ENCODE measurements at regions not wholly inside any gene's neighbourhood (a gene's known extent, or its start where the extent isn't known, plus 50 kb on each side); places are given as distances from the start of the nearest gene placed in this dataset.

DNA sequence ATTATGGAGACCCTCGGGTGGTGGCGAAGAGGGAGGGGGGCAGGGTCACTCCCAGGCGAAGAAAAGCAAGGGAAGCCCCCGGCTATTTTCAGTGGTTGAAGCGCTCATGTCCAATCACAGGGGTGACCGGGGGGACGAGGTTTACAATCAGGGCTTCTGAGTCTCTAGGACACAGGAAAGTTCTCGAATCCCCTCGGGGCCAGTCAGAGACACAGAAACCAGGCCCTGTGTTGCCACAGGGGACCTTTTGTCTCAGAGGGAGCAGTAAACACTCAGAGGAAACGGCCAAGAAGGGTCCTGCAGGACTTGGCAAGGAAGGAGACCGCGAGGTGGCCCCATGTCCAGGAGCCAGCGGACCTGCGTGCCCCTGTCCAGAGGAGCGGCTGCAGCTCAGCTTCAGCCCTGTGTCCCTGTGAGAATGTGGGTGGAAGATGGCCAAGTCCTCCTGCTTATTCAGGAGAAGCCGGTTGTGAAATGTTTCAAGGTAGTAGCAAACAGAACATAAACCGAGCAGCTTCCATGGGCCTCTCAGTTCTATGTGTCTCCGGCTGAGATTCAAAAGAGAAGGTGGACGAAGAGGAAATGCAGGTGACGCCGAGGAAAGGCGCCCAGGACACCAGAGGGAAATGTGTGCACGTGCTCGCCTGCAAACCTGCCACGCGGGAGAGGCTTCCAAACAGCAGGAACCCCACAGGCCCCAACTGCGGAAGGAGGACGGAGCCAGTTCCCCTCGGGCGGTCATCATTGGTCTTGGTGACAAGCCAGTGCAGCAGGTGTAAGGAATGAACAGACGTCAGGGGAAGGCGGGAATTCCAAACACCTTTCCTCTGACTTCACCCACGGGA, 357.6 kb downstream of the BRD1 start:
- no peak for DNase-seq (ENCODE audit: extremely low read depth, low read depth)
- TF ChIP-seq, protein P1, sequence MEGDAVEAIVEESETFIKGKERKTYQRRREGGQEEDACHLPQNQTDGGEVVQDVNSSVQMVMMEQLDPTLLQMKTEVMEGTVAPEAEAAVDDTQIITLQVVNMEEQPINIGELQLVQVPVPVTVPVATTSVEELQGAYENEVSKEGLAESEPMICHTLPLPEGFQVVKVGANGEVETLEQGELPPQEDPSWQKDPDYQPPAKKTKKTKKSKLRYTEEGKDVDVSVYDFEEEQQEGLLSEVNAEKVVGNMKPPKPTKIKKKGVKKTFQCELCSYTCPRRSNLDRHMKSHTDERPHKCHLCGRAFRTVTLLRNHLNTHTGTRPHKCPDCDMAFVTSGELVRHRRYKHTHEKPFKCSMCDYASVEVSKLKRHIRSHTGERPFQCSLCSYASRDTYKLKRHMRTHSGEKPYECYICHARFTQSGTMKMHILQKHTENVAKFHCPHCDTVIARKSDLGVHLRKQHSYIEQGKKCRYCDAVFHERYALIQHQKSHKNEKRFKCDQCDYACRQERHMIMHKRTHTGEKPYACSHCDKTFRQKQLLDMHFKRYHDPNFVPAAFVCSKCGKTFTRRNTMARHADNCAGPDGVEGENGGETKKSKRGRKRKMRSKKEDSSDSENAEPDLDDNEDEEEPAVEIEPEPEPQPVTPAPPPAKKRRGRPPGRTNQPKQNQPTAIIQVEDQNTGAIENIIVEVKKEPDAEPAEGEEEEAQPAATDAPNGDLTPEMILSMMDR (IDR thresholded peaks at IDR 0.05; ENCODE audit: low read depth, low read length): no peak

DNA sequence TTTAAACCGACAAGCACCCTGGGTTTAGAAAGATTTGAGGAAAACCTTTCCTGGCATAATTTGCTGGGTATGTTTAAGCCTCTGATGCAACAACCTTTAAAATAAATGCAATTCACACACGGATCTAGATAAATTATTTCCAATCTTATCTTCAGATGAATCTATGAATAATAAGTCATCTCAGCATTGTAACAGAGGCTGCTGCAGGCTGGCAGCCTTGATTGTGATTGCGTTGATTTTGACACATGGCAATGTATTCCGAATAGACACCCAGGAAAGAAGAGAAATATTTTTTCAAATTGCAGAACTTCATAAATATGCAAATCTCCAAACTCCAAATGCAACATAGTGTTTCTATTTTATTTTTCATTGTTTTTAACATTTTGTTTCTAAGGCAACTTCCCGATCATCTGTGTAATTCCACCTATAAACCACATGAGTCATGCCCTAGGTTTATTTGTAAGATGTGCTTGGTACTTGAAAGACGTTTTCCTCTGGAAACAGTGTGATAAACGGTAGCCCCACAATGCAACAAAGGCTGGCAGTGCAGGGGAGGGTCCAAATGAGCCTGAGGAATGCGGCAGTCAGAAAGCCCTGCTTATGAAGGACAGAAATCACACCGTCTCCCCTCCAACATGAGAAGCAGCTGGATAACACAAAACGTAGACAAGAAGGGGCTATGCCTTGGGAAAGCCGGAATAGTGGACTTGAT, 359.0 kb downstream of the BRD1 start:
- no peak for DNase-seq (ENCODE audit: extremely low read depth, low read depth)
- TF ChIP-seq, protein P1 (IDR thresholded peaks at IDR 0.05; ENCODE audit: low read depth, low read length): no peak

GRCh38 chr22:49466878-49467595, 360.6 kb downstream of the BRD1 start:
- DNase-seq (ENCODE audit: extremely low read depth, low read depth): no peak
- TF ChIP-seq, protein P1 (IDR thresholded peaks at IDR 0.05; ENCODE audit: low read depth, low read length): no peak

DNA sequence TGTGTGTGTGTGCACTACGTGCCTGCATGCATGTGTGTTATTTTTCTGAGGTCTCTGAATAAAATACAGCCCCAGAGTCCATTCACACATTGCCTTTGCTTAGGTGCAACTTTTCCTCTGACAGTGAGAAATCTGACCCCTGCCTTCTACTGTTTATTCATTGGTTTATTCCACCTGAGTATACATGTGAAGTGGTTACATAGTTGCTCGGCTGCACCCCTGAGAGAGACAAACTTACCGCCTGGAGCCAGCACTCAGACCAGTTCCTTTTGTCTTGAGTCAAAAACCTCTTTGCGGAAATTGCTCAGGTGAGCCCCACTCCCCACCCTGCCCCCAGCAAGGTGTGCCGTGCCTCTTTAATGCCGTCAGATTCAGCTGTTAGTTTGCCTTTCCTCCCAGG, 363.6 kb downstream of the BRD1 start:
- DNase-seq (ENCODE audit: extremely low read depth, low read depth): no peak
- TF ChIP-seq, protein P1 (IDR thresholded peaks at IDR 0.05; ENCODE audit: low read depth, low read length): no peak

- DNase-seq (ENCODE audit: extremely low read depth, low read depth): no peak
- TF ChIP-seq, protein P1 (IDR thresholded peaks at IDR 0.05; ENCODE audit: low read depth, low read length): no peak
Measured at GRCh38 chr22:49462795-49463194, 364.9 kb downstream of the BRD1 start.

GRCh38 chr22:49462291-49462690, 365.4 kb downstream of the BRD1 start:
- TF ChIP-seq, protein P1 (IDR thresholded peaks at IDR 0.05; ENCODE audit: low read depth, low read length): no peak
- DNase-seq (ENCODE audit: extremely low read depth, low read depth): no peak
